Erythroblast (primary cell): ENCODE measurements at regions not wholly inside any gene's neighbourhood (a gene's known extent, or its start where the extent isn't known, plus 50 kb on each side); places are given as distances from the start of the nearest gene placed in this dataset.

Source experiments
- DNase-seq, 2 experiments: peaks; one replicate each; lab custom pipeline; 2025; lab: John Stamatoyannopoulos, UW
- GATA1 ChIP-seq: IDR thresholded peaks from 2 replicates; pipeline ENCODE4 v1.6.1; 2011; ENCODE audit warnings: low read depth, mild to moderate bottlenecking, control low read depth, low read length, moderate library complexity
- POLR2A ChIP-seq: IDR thresholded peaks from 2 replicates; pipeline ENCODE4 v1.6.1; 2011; ENCODE audit warnings: mild to moderate bottlenecking, low read length

DNA sequence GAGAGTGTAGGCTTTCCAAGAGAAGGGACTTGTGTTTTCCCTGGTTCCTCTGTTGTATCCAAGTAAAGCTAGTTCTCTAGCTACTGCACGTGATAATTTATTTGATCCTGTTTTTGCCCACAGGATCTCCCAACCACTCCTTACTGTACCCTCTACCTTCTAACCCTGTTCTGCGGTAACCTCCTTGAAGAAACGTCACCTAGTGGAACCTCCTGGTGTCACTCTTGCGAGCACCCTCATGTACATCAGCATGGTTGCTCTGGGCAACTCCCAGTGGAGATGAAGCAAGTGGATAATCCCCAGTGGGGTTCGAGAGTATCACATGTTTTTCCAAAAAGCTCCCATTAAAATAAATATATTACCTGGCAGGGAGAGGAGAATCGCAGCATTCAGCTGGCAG is 108.9 kb upstream of the CLMP start:
- TF ChIP-seq POLR2A = no peak
- TF ChIP-seq GATA1 = no peak
- DNase-seq = no peak

DNA sequence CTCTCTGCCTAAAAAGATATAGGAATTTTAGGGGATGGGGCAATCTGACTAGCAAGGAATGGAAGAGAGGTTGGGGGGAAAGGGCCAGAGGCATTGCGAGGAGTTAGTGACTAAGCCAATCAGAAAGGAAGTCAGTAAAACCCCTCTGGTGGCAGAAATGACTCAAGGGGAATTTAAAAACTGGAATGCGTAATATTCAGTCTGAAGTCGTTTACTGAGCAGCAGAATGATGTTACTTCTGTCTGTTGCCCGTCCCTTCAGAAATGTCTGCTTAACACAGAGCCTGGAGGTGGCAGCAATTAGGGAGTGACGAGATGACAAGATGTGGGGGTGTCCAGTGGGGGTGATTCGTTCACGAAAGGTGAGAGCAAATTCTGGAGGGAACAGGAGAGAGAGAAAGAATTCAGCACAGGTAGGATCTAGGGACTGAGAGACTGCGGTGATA is 107.7 kb upstream of the CLMP start:
- no peak for DNase-seq
- no peak for TF ChIP-seq GATA1
- TF ChIP-seq POLR2A = no peak

DNA sequence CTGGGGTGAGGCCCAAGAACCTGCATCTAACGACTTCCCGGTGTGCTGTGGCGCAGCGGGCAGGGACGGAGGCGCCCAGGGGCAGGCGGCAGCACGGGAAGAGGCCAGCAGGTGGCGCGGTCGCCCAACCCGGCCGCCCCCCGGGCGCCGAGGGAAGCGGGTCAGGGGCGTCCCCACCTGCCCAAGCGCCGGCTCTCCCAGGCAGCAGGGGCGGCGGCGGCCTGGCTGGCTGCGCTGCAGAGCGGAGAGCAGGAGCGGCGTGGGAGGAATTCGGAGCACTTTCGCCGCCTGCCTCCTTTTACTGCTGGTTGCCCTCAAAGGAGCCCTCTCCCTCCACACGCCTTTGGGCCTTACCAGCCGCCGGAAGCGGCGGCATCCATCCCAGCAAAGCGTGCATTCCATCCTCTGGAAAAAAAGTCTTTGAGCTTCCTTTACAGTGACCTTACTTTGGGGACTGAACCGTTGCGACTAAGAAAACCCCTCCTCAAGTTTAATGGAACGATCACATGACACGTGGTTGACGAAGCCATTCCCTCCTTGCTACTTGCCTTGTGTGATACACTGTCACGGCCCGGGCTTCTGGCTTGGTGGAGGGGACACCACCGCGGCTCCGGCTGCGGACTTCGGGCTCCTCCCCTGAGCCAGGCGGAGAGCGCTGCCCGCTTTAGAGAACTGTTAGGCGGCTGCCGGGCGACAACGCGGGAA is 106.8 kb upstream of the CLMP start:
- no peak for TF ChIP-seq GATA1
- TF ChIP-seq POLR2A = no peak
- peak in 1 of 2 experiments; percentile 30 for DNase-seq

DNA sequence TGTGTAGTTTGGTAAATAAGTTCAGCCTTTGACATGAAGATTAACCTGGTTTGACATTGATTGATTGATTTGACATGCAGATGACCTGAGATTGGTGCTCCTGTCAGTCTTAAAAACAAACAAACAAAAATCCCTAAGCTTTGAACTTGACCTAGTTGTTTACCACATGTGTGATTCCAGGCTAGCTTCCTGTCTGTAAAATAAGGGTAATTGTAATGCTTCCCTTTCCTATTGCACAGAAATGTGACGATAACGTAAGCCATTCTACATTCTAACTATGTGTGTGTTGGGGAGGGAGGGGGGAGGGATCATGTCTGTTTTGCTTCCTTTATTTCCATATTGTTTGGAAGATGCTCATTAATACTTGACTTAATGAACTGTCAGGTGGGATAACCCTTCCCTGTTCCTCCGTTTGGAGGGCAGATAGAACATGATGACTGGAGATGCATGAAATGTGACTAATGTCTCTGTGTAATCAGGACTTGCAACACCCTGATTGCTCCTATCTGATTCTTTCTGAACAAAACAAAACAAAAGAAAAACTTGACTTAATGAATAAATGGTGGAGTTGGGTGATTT is 106.1 kb upstream of the CLMP start:
- TF ChIP-seq GATA1 = no peak
- TF ChIP-seq POLR2A = no peak
- peak; percentile 30 to 56 for DNase-seq

DNA sequence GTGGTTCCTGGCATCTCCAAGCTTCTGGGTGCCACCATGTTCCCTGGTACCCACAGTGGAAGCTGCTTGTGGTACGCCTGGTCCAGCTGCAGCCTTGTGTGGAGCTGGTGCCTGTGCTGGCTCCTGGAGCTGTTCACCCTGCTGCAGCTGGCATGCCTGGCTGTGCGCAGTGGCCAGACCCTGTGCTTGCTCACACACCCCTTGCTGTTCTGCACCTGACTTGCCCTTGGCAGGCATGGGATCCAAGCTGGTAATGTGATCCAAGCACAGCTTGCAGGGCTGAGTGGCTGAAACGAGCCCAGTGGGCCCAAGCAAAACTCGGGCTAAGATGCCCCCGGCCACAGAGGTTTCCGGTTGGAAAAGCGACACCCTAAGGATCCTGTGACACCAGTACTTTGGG is 104.7 kb upstream of the CLMP start:
- no peak for TF ChIP-seq POLR2A
- TF ChIP-seq GATA1 = no peak
- no peak for DNase-seq

DNA sequence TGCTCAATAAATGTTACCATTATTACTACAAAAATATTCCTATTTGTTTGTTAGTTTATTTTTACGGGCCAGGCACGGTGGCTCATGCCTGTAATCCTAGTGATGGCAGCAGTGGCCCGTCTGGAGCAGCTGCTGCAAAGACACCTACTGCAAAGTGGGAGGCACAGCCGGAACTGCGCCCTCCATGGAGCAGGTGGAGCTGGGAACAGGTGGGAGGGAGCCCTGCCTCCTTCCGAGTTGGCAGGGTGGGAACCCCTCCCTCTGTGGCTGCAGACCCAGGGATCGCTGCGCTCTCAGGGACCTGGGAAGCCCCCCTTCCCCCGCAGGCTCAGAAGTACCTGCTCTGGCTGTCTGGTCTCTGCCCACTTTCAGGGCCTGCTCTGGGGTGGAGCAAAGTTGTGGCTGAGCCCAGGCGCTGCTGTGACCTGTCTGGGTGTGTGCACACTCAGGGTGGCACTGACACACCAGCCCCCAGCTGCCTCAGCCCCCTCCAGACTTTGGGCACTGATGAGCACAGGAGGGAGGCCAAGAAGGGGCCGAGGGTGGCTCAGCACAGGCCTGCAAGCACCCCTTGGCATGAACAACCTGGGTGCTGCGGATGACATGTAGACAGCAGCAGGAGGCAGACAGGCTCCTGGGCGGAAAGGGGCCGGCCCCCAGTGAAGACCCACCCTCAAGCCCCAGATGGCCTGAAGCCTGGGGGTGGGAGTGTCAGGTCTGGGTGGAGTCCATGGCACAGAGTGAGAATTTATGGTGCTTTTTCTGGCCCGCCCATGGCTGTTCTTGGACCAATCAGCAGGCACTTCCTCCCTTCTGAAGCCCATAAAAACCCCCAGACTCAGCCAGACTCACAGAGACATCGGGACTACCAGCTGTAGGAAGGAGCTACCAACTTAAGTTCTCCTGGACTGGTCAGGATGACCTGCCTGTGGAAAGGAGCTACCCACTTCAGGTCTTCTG is 103.7 kb upstream of the CLMP start:
- no peak for TF ChIP-seq POLR2A
- no peak for TF ChIP-seq GATA1

DNA sequence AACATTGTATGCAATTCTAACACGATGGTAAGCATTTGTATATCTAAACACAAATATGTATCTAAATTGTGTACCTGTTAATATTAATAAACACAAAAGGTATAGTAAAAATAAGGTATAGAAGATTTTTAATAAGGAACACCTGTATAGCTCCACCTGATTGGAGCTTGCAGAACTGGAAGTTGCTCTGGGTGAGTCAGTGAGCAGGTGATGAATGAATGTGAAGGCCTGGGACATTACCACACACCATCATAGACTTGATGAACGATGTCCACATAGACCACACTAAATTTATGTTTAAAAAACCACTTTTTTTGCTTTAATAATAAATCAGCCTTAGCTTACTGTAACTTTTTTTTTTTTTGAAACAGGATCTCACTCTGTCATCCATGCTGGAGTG is 97.6 kb upstream of the CLMP start:
- no peak for TF ChIP-seq GATA1
- TF ChIP-seq POLR2A = no peak
- no peak for DNase-seq

More for the DNA sequence above, 103.7 kb upstream of the CLMP start:
- DNase-seq = no peak

DNA sequence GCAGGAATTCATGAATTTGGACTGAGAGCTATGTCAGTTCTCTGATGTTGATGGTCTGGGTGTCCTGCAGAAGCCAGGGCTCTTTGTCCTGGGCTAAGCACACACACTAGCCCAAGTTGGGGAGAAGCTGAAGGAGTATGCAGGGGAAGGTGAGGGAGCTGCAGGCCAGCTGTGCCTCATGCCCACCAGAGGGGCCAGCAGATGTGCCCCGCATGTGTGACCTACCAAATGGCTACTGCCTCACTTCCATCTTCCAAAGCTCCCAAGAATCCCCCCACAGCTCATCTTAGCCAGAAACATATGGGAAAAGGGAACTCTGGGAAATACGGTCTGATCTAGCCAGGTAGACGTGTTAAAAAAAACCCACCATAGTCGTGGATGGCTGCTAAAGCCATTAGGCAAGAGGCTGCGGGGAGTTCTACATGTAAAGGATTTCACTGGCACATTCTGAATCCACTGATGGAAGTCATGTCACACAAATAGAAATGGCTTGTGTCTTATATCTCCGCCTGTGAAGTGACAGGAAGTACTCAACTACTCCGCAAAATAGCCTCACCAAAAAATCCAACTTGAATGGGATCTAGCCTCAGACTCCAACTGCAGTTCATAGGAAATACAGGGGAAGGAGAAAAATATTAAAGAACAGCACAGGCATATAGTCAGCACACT is 96.3 kb upstream of the CLMP start:
- DNase-seq = no peak
- TF ChIP-seq POLR2A (no peak), GATA1 (no peak)

DNA sequence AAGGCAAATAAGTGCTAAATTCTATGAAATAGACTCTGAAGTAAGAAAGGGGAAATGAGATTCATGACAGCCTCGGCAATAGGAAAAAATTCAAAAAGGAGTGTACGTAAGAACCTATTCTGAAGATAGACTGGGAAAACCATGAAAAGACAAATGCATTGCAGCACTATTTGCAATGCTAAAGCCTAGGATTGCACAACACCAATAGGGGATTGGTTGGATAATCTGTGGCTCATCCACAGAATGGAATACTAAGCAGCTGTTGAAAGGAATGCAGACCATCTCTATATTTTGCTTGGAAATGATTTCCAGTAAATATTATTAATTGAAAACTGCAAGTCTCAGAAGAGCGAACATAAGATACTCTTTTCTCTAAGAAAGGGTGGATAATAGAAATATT is 91.7 kb upstream of the CLMP start:
- DNase-seq = no peak
- no peak for TF ChIP-seq GATA1
- TF ChIP-seq POLR2A = no peak

DNA sequence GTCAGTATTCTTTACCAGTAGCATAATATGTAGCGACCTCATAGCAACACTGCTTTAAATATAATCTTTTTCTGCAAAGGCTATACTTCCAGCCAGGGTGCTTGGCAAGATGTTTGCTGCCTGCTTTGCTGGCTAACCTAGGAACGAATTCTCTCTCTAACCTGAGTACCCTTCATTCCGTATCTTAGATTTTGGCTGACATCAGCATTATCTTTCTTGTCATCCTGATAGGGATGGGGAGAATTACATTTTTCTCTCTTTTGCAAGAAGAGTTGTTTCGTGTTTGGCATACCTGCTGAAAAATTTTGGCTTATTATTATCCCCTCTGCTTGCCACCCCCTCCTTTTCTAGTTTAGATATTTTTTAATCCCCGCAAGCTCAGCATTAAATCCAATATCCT is 91.2 kb upstream of the CLMP start:
- no peak for TF ChIP-seq GATA1
- TF ChIP-seq POLR2A = no peak
- DNase-seq = no peak

DNA sequence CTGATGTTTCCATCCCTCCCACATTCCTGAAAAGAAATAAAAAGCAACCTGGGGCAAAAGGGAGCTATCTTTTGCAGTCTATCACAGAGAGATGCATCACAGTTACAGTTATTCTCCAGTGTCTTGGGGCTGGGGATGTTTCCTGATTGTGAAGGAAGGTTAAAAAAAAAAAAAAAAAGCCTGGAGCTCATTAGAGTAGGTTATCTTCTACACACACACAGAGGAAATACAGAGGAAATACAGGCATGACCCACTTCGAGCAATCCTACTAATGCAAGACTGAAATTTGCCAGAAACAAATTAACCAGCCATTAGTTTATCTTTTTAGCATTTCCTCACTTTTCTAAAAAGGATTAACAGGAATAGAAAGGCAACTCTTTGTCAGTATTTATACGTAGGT is 89.4 kb upstream of the CLMP start:
- TF ChIP-seq POLR2A = no peak
- no peak for TF ChIP-seq GATA1
- DNase-seq = no peak

DNA sequence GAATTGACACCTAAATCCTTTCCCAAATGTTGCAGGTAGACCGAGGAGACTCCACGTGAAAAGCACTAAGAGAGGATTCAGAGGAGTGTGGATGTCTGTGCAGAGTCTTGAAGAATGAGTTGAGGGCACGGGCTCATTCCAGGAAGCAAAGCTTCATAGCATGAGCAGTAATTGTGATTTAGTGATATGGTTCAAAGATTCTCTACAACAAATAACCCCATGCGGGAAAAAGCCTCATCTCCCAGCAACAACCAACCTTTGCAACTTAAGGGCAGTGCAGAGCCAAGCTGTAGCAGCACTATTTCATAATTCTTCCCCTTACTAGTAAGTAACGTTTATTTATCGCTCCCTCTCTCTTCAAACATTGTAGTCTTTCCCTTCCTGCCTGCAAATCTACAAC is 87.5 kb upstream of the CLMP start:
- TF ChIP-seq POLR2A = no peak
- TF ChIP-seq GATA1 = no peak
- DNase-seq = no peak

DNA sequence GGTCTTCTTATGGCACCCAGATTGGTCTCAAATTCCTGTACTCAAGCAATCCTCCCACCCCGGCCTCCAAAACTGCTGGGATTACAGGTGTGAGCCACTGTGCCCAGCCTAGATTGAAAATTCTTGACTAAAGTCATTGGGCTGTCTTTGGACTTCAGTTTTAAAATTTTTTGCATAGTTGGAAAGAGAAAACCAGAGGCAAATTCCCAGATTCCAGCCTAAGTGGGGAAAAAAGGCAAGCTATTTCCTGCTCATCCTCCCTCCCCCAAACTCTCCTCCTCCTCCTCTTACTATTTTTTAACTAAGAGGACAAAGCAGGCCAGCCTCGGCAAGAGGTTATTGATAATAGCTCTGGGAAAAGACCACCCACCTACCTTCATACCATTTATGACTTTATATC is 78.6 kb upstream of the CLMP start:
- no peak for DNase-seq

More for the DNA sequence above, 78.6 kb upstream of the CLMP start:
- TF ChIP-seq POLR2A (no peak), GATA1 (no peak)
